ENCODE measurements at regions not wholly inside any gene's neighbourhood (a gene's known extent, or its start where the extent isn't known, plus 50 kb on each side); places are given as distances from the start of the nearest gene placed in this dataset.

GRCh38 chr3:181052256-181052655, 62.7 kb upstream of the DNAJC19 start:
- no peak for DNase-seq

GRCh38 chr3:181050738-181051137, 61.2 kb upstream of the DNAJC19 start:
- no peak for DNase-seq

- DNase-seq: no peak
Observed at GRCh38 chr3:181040030-181040429, 50.5 kb upstream of the DNAJC19 start.

Data from stimulated activated CD8-positive, alpha-beta memory T cell treated with anti-CD3 and anti-CD28 coated beads, Interleukin-4, amount 100 ng/mL, for 48 hours (primary cell).